GM10266 (cell line): ENCODE measurements at regions not wholly inside any gene's neighbourhood (a gene's known extent, or its start where the extent isn't known, plus 50 kb on each side); places are given as distances from the start of the nearest gene placed in this dataset.

ENCODE experiments used
- DNase-seq: peaks from one replicate; pipeline ENCODE4 v3.0.0; 2012; ENCODE audit errors: extremely low spot score
- CTCF ChIP-seq: IDR thresholded peaks from 2 replicates; pipeline ENCODE4 v1.5.1; 2012; ENCODE audit warnings: mild to moderate bottlenecking, low read depth; ENCODE audit not compliant: control insufficient read depth, insufficient read depth; ENCODE audit errors: missing control alignments

DNA sequence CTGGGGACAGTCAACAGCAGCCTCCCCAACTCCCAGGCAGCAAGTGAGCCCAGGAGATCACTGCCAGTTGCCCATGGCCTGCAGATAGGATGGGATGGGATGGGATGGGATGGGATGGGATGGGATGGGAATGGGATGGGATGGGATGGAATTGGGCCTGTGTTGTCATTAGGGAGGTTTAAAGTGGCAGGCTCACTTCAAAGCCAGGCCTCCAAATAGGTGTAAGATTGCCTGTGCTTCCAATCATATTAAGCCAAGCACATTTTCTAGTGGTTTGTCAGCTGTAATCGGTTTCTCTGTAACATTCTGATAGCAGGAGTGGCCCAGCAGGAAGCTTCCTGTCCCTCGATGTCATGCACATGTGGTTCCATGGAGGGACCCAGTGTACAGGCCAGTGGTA lies 82.7 kb upstream of the NXT1 start:
- TF ChIP-seq CTCF: no peak
- DNase-seq: no peak

DNA sequence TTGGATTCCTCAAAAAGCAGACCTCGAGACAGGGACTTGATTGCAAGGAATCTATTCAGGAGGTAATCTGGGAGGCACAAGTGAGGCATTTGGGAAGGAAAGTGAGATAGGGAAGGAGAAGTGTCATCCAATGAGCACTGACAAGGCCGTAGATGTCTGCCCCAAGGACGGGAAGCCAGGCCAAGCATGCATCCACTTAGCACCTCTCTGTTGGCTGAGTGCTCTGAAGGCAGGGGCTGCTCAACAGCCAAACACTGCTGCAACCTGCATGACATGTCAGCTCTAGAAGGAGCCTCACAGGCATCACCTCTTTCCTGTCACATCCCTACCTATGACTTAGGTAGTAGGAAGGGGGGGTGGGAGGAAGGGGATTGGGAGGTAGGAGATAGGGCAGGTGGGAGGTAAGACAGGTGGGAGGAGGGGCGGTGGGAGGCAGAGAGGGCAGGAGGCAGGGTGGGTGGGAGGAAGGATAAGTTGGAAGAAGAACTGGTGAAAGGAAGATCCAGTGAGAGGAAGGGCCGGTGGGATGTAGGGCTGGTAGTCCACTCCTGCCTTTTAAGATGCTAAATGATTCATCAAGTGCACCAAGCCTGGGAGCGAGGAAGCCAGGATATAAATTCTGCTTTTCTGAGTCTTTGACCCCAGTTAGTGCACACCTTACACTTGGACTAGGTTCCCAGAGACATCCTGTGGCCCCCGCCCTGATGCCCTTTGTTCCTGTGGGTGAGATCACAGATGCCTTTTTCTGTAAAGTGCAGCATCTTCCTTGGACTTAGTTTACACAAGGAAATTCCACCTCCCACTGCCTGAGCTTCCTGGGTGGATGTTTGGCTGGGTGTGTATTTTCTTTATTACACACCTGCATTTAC lies 83.8 kb upstream of the NXT1 start:
- no peak for TF ChIP-seq CTCF
- DNase-seq: no peak

DNA sequence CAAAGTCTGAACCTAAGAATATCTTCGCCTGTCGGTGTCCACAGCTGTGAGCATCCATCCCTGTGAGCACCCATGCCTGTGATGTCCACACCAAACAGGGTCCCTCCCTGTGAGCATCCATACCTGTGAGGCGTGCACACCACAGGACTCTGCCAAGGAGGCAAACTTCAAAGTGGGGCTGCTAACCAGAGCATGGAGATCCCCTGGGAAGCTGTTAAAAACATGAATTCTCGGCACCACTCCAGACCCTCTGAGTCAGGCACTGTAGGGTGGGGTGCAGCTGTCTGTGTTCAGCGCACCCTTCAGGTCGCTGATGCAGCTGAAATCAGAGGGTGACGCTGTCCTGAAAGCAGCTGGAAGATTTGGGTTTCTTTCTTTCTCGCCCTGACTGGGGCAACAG lies 85.4 kb upstream of the NXT1 start:
- TF ChIP-seq CTCF: no peak
- DNase-seq: no peak

GRCh38 chr20:23264545-23264944 lies 86.0 kb upstream of the NXT1 start:
- TF ChIP-seq CTCF: no peak
- DNase-seq: no peak

GRCh38 chr20:23260181-23260840 lies 90.3 kb upstream of the NXT1 start:
- TF ChIP-seq CTCF: no peak
- no peak for DNase-seq

GRCh38 chr20:23258747-23259121 lies 91.9 kb upstream of the NXT1 start:
- no peak for TF ChIP-seq CTCF
- no peak for DNase-seq
